B cell (primary cell): ENCODE measurements at regions not wholly inside any gene's neighbourhood (a gene's known extent, or its start where the extent isn't known, plus 50 kb on each side); places are given as distances from the start of the nearest gene placed in this dataset.

Experiments
- ATAC-seq: fragments of 200-7000 bp; cut with Tn5 transposase; one replicate; pipeline ENCODE4 v1.10.0; 2021; ENCODE audit warnings: low read depth, mild to moderate bottlenecking, moderate number of reproducible peaks, moderate library complexity
- CTCF ChIA-PET: fragments of 350-600 bp; sonication (Branson Sonifier 250); formaldehyde crosslinking; loops from one replicate; lab custom pipeline; 2021; ENCODE audit warnings: antibody characterized with exemption, inconsistent platforms; lab: Charles Lee
- POLR2A ChIA-PET: fragments of 350-600 bp; sonication (Branson Sonifier 250); formaldehyde crosslinking; loops from one replicate; lab custom pipeline; 2021; ENCODE audit warnings: antibody characterized with exemption; lab: Charles Lee
- DNase-seq: peaks from one replicate; pipeline ENCODE4 v3.0.0; 2013
- H2AFZ ChIP-seq: 2 replicates; pipeline ENCODE4 v1.6.1; 2012; ENCODE audit warnings: mild to moderate bottlenecking, low read depth, low read length; ENCODE audit not compliant: insufficient read depth, poor library complexity, severe bottlenecking
- H3K27ac ChIP-seq, 2 donors: 1 replicate in 1 of 2; 2 replicates in 1 of 2; pipeline ENCODE4 v1.5.1; 2012 to 2013; ENCODE audit warnings: low read length in 2 of 2, mild to moderate bottlenecking in 2 of 2, moderate library complexity in 1 of 2
- H3K27me3 ChIP-seq, 4 experiments: fragments of 200-600 bp in 1 of 4; sonication (generic) in 1 of 4; replicated peaks in 1 of 4; 1 replicate in 2 of 4; 2 replicates in 2 of 4; pipeline versions ENCODE4 v1.6.1 to v1.7.0; 2013 to 2016; ENCODE audit warnings: low read length in 3 of 4, mild to moderate bottlenecking in 2 of 4, mixed read lengths in 1 of 4, moderate library complexity in 1 of 4; ENCODE audit not compliant: insufficient read depth in 4 of 4, control insufficient read depth in 3 of 4; ENCODE audit errors: control extremely low read depth in 1 of 4
- H3K36me3 ChIP-seq, 2 experiments: replicated peaks in 1 of 2; 1 replicate in 1 of 2; 2 replicates in 1 of 2; pipeline versions ENCODE4 v1.6.1 to v1.7.1; 2013; ENCODE audit warnings: low read length in 1 of 2; ENCODE audit not compliant: insufficient read depth in 2 of 2, control insufficient read depth in 1 of 2; ENCODE audit errors: control extremely low read depth in 1 of 2, extremely low read depth in 1 of 2
- H3K4me1 ChIP-seq, 2 donors: fragments of 200-600 bp in 1 of 2; sonication (generic) in 1 of 2; 1 replicate in 1 of 2; 2 replicates in 1 of 2; pipeline versions ENCODE4 v1.5.1 to v1.6.1; 2013 to 2017; ENCODE audit warnings: low read length in 2 of 2; ENCODE audit not compliant: control insufficient read depth in 2 of 2, insufficient read depth in 2 of 2
- H3K4me2 ChIP-seq: replicated peaks from 2 replicates; pipeline ENCODE3; 2012; ENCODE audit warnings: mild to moderate bottlenecking, low read depth, low read length; ENCODE audit not compliant: poor library complexity, severe bottlenecking
- H3K4me3 ChIP-seq, 5 experiments: fragments of 200-600 bp in 1 of 5; sonication (generic) in 1 of 5; 1 replicate in 3 of 5; 2 replicates in 2 of 5; pipeline versions ENCODE4 v1.5.1 to v1.7.0; 2011 to 2016; ENCODE audit warnings: low read length in 4 of 5, mild to moderate bottlenecking in 4 of 5, low read depth in 2 of 5, control low read depth in 1 of 5, moderate library complexity in 1 of 5; ENCODE audit not compliant: insufficient read depth in 1 of 5; ENCODE audit errors: control extremely low read depth in 1 of 5, extremely low read depth in 1 of 5
- H3K79me2 ChIP-seq: fragments of 200-600 bp; sonication (generic); one replicate; pipeline ENCODE4 v1.6.0; 2016; ENCODE audit warnings: low read length; ENCODE audit not compliant: control insufficient read depth, insufficient read depth
- H3K9ac ChIP-seq: fragments of 200-600 bp; sonication (generic); 2 replicates; pipeline ENCODE4 v1.6.1; 2017; ENCODE audit warnings: mild to moderate bottlenecking, low read length, moderate library complexity
- H3K9me3 ChIP-seq, 3 donors: one replicate each; pipeline versions ENCODE4 v1.6.1 to v1.7.1; 2013; ENCODE audit warnings: low read length in 2 of 3; ENCODE audit not compliant: control insufficient read depth in 2 of 3, insufficient read depth in 1 of 3; ENCODE audit errors: control extremely low read depth in 1 of 3
- H4K20me1 ChIP-seq: 2 replicates; pipeline ENCODE4 v1.6.0; 2012; ENCODE audit warnings: mild to moderate bottlenecking, low read length; ENCODE audit not compliant: insufficient read depth, control insufficient read depth, poor library complexity, severe bottlenecking
- H3K27ac Mint-ChIP-seq: one replicate; pipeline ENCODE4 v1.8.0; 2021; ENCODE audit warnings: mixed read lengths
- H3K27me3 Mint-ChIP-seq: one replicate; pipeline ENCODE4 v1.8.0; 2021; ENCODE audit warnings: mixed read lengths
- H3K4me1 Mint-ChIP-seq: one replicate; pipeline ENCODE4 v1.8.0; 2021; ENCODE audit warnings: mixed read lengths
- H3K4me3 Mint-ChIP-seq: one replicate; pipeline ENCODE4 v1.8.0; 2021; ENCODE audit warnings: mixed read lengths
- H3K9me3 Mint-ChIP-seq: one replicate; pipeline ENCODE4 v1.8.0; 2022; ENCODE audit warnings: mixed read lengths; ENCODE audit not compliant: insufficient read depth
- EZH2 ChIP-seq: IDR thresholded peaks from 2 replicates; pipeline ENCODE4 v1.6.1; 2012; ENCODE audit warnings: borderline replicate concordance, low read depth, mild to moderate bottlenecking, moderate library complexity, low read length; ENCODE audit not compliant: insufficient read depth, poor library complexity, severe bottlenecking
- WGBS: methylation state at CpG from one replicate; pipeline ENCODE4 v1.1.5; 2013; ENCODE audit warnings: missing lambda C conversion rate; ENCODE audit not compliant: insufficient coverage; 5-methylcytosine and 5-hydroxymethylcytosine counted together
- intact Hi-C: fragments of 100-400 bp; cut with micrococcal nuclease; formaldehyde crosslinking; loops from one replicate; pipeline ENCODE4 v1.10.0; 2022
- TF ChIP-seq, protein P1 (sequence below): fragments of 200-600 bp; IDR thresholded peaks from one replicate; pipeline ENCODE4 v1.8.0; 2022; ENCODE audit warnings: antibody characterized with exemption, mild to moderate bottlenecking

GRCh38 chr5:61777292-61777691 is 445.2 kb downstream of the ZSWIM6 start:
- intact Hi-C loops = no loop called here
- POLR2A ChIA-PET = no interaction called here
- DNase-seq (no peak), ATAC-seq (no peak)
- CTCF ChIA-PET = no interaction called here
- H3K4me1 Mint-ChIP-seq = no peaks in the 10 kb centered on the region
- Histone ChIP-seq H3K79me2 (no peaks in the 10 kb centered on the region), H3K4me2 (no peak overlapping the region), H3K4me1 (no peaks in the 10 kb centered on the region), H3K9ac (no peak overlapping the region), H3K27ac (no peak overlapping the region), H2AFZ (no peak overlapping the region), H4K20me1 (no peaks in the 10 kb centered on the region), H3K27me3 (peaks cover 0 to 5% (median 1%) of the 10 kb centered on the region in 4 experiments), H3K36me3 (no peaks in the 10 kb centered on the region), H3K9me3 (no peaks in the 10 kb centered on the region), H3K4me3 (no peak overlapping the region)
- H3K27ac Mint-ChIP-seq = no peak overlapping the region
- no peaks in the 10 kb centered on the region for H3K9me3 Mint-ChIP-seq
- TF ChIP-seq EZH2 = no peak
- TF ChIP-seq, protein P1, sequence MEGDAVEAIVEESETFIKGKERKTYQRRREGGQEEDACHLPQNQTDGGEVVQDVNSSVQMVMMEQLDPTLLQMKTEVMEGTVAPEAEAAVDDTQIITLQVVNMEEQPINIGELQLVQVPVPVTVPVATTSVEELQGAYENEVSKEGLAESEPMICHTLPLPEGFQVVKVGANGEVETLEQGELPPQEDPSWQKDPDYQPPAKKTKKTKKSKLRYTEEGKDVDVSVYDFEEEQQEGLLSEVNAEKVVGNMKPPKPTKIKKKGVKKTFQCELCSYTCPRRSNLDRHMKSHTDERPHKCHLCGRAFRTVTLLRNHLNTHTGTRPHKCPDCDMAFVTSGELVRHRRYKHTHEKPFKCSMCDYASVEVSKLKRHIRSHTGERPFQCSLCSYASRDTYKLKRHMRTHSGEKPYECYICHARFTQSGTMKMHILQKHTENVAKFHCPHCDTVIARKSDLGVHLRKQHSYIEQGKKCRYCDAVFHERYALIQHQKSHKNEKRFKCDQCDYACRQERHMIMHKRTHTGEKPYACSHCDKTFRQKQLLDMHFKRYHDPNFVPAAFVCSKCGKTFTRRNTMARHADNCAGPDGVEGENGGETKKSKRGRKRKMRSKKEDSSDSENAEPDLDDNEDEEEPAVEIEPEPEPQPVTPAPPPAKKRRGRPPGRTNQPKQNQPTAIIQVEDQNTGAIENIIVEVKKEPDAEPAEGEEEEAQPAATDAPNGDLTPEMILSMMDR = no peak
- WGBS = 53% methylated on average over 2 of the region's 6 CpGs
- H3K4me3 Mint-ChIP-seq = no peak overlapping the region
- peaks cover 32% of the 10 kb centered on the region for H3K27me3 Mint-ChIP-seq

- Mint-ChIP-seq H3K4me1 (no peaks in the 10 kb centered on the region), H3K27me3 (peaks cover 32% of the 10 kb centered on the region), H3K9me3 (no peaks in the 10 kb centered on the region), H3K27ac (no peak overlapping the region), H3K4me3 (no peak overlapping the region)
- ChIA-PET POLR2A (no interaction called here), CTCF (no interaction called here)
- no peaks in the 10 kb centered on the region for H3K4me1 ChIP-seq
- intact Hi-C loops = no loop called here
- TF ChIP-seq, protein P1 = no peak
- no peak for TF ChIP-seq EZH2
- no peak overlapping the region for H3K27ac ChIP-seq
- WGBS = 80% methylated on average over 2 of the region's 2 CpGs
- H3K4me2 ChIP-seq = no peak overlapping the region
- no peaks in the 10 kb centered on the region for H3K36me3 ChIP-seq
- no peaks in the 10 kb centered on the region for H3K79me2 ChIP-seq
- ATAC-seq (no peak), DNase-seq (no peak)
- no peaks in the 10 kb centered on the region for H3K9me3 ChIP-seq
- H3K9ac ChIP-seq = no peak overlapping the region
- H3K27me3 ChIP-seq = peaks cover 0 to 5% (median 0%) of the 10 kb centered on the region in 4 experiments
- no peak overlapping the region for H2AFZ ChIP-seq
- no peak overlapping the region for H3K4me3 ChIP-seq
- H4K20me1 ChIP-seq = no peaks in the 10 kb centered on the region
Observed at GRCh38 chr5:61779743-61780142, 447.7 kb downstream of the ZSWIM6 start.
